HCT116 (cell line): ENCODE measurements at regions not wholly inside any gene's neighbourhood (a gene's known extent, or its start where the extent isn't known, plus 50 kb on each side); places are given as distances from the start of the nearest gene placed in this dataset.

Experiments
- ATAC-seq: fragments of 200-7000 bp; cut with Tn5 transposase; 2 replicates; pipeline ENCODE4 v1.9.1; 2020; ENCODE audit warnings: mild to moderate bottlenecking, moderate library complexity
- BruUV-seq: library from RNA; stranded (reverse); fragments of 400-500 nt; replicated peaks from 2 replicates; lab custom pipeline; 2021; lab: Mats Ljungman, UMichigan
- CTCF ChIA-PET: fragments of 300-600 bp; sonication (Branson Sonifier 250); formaldehyde crosslinking; loops from one replicate; lab custom pipeline; 2021; ENCODE audit warnings: antibody characterized with exemption; lab: Charles Lee
- POLR2A ChIA-PET: fragments of 300-600, 350-600 bp; sonication (Branson Sonifier 250); formaldehyde crosslinking; loops from one replicate; lab custom pipeline; 2021; ENCODE audit warnings: antibody characterized with exemption; lab: Charles Lee
- RAD21 ChIA-PET, 2 experiments: fragments of 300-600 bp; sonication (Branson Sonifier 250); formaldehyde crosslinking; loops; one replicate each; lab custom pipeline; 2023; ENCODE audit warnings: low total read pairs in 2 of 2; ENCODE audit not compliant: uncharacterized antibody in 2 of 2, unreplicated experiment in 2 of 2, low non-redundant PET in 1 of 2; lab: Charles Lee
- DNase-seq: peaks from one replicate; pipeline ENCODE4 v3.0.0-alpha.2; 2010; ENCODE audit warnings: low read depth, low spot score
- H2AFZ ChIP-seq: fragments of 200-600 bp; shearing (Covaris generic), sonication (generic); 2 replicates; pipeline ENCODE4 v1.6.1; 2017; ENCODE audit warnings: low read depth, mixed run types, mixed read lengths, antibody characterized with exemption, low read length; ENCODE audit not compliant: poor library complexity, severe bottlenecking
- H3K27ac ChIP-seq: 2 replicates; pipeline ENCODE4 v1.5.1; 2012; ENCODE audit warnings: low read depth, low read length
- H3K27me3 ChIP-seq: fragments of 200-600 bp; sonication (generic); 2 replicates; pipeline ENCODE4 v1.6.1; 2016; ENCODE audit warnings: mixed run types, low read length, mixed read lengths; ENCODE audit not compliant: insufficient read depth
- H3K36me3 ChIP-seq, 2 experiments: fragments of 200-500 bp in 1 of 2; fragments of 200-600 bp in 1 of 2; sonication (Bioruptor generic) in 1 of 2; sonication (generic) in 1 of 2; 2 replicates each; pipeline versions ENCODE4 v1.5.1 to v1.6.1; 2014 to 2016; ENCODE audit warnings: low read length in 2 of 2, inconsistent platforms in 1 of 2, mixed read lengths in 1 of 2, mixed run types in 1 of 2; ENCODE audit not compliant: insufficient read depth in 2 of 2, control insufficient read depth in 1 of 2
- H3K4me1 ChIP-seq, 2 experiments: fragments of 200-600 bp in 1 of 2; sonication (generic) in 1 of 2; 2 replicates each; pipeline versions ENCODE4 v1.5.1 to v1.6.1; 2012 to 2017; ENCODE audit warnings: low read length in 2 of 2, inconsistent platforms in 1 of 2, mild to moderate bottlenecking in 1 of 2, mixed read lengths in 1 of 2, mixed run types in 1 of 2, moderate library complexity in 1 of 2; ENCODE audit not compliant: insufficient read depth in 2 of 2, control insufficient read depth in 1 of 2
- H3K4me2 ChIP-seq: fragments of 200-600 bp; sonication (generic); 2 replicates; pipeline ENCODE4 v1.6.1; 2017; ENCODE audit warnings: mixed run types, low read length, mixed read lengths
- H3K4me3 ChIP-seq, 2 experiments: fragments of 200-600 bp in 1 of 2; sonication (generic) in 1 of 2; replicated peaks in 1 of 2; 2 replicates each; pipeline ENCODE4 v1.5.1; 2011 to 2016; ENCODE audit warnings: low read length in 2 of 2, control low read depth in 1 of 2, low read depth in 1 of 2, mild to moderate bottlenecking in 1 of 2, mixed read lengths in 1 of 2, mixed run types in 1 of 2
- H3K79me2 ChIP-seq: fragments of 200-600 bp; sonication (generic); 2 replicates; pipeline ENCODE4 v1.6.1; 2017; ENCODE audit warnings: mild to moderate bottlenecking, mixed run types, low read length, moderate library complexity, mixed read lengths; ENCODE audit not compliant: insufficient read depth
- H3K9ac ChIP-seq: fragments of 200-600 bp; sonication (generic); 2 replicates; pipeline ENCODE4 v1.6.1; 2016; ENCODE audit warnings: low read length, mixed read lengths
- H3K9me2 ChIP-seq: fragments of 200-600 bp; sonication (generic), shearing (Covaris generic); 2 replicates; pipeline ENCODE4 v1.6.1; 2017; ENCODE audit warnings: mixed run types, mild to moderate bottlenecking, moderate library complexity; ENCODE audit not compliant: insufficient read depth
- H3K9me3 ChIP-seq, 2 experiments: fragments of 200-500 bp in 1 of 2; fragments of 200-600 bp in 1 of 2; sonication (Bioruptor generic) in 1 of 2; sonication (generic) in 1 of 2; 2 replicates each; pipeline ENCODE4 v1.6.1; 2014 to 2017; ENCODE audit warnings: low read length in 2 of 2, mixed read lengths in 2 of 2, inconsistent platforms in 1 of 2, low read depth in 1 of 2, mild to moderate bottlenecking in 1 of 2, mixed run types in 1 of 2, moderate library complexity in 1 of 2; ENCODE audit not compliant: control insufficient read depth in 1 of 2, insufficient read depth in 1 of 2
- H4K20me1 ChIP-seq: fragments of 200-600 bp; sonication (generic), shearing (Covaris generic); 2 replicates; pipeline ENCODE4 v1.6.1; 2017; ENCODE audit warnings: mixed run types, mild to moderate bottlenecking, moderate library complexity; ENCODE audit not compliant: insufficient read depth
- CBX3 ChIP-seq: IDR thresholded peaks from 2 replicates; pipeline ENCODE4 v1.6.1; 2012; ENCODE audit warnings: low read depth
- RAD21 ChIP-seq: IDR thresholded peaks from 2 replicates; pipeline ENCODE4 v1.6.1; 2012; ENCODE audit warnings: low read depth, mild to moderate bottlenecking
- REST ChIP-seq: IDR thresholded peaks from 2 replicates; pipeline ENCODE4 v1.6.1; 2012; ENCODE audit warnings: low read depth
- SRF ChIP-seq: IDR thresholded peaks from 2 replicates; pipeline ENCODE4 v1.6.1; 2012; ENCODE audit warnings: low read depth
- YY1 ChIP-seq: IDR thresholded peaks from 2 replicates; pipeline ENCODE4 v1.6.1; 2011; ENCODE audit warnings: low read length, low read depth, moderate library complexity, mild to moderate bottlenecking; ENCODE audit not compliant: insufficient replicate concordance; ENCODE audit errors: extremely low read depth
- intact Hi-C: fragments of 100-400 bp; cut with micrococcal nuclease; formaldehyde crosslinking; loops from 2 replicates; pipeline ENCODE4 v1.10.0; 2022

GRCh38 chr15:56538901-56539545 is 74.1 kb upstream of the MNS1 start:
- Histone ChIP-seq H3K9me2 (no peaks in the 10 kb centered on the region), H3K4me1 (no peaks in the 10 kb centered on the region), H4K20me1 (no peaks in the 10 kb centered on the region), H3K4me2 (no peak overlapping the region), H3K4me3 (no peak overlapping the region), H3K27ac (no peak overlapping the region), H3K9ac (no peak overlapping the region), H3K27me3 (no peaks in the 10 kb centered on the region), H3K79me2 (no peaks in the 10 kb centered on the region), H2AFZ (no peak overlapping the region), H3K9me3 (no peaks in the 10 kb centered on the region), H3K36me3 (no peaks in the 10 kb centered on the region)
- ChIA-PET CTCF (no interaction called here), RAD21 (no interaction called here), POLR2A (no interaction called here)
- no peak for ATAC-seq
- BruUV-seq = no TSS peak
- intact Hi-C loops = no loop called here
- no peak for DNase-seq
- TF ChIP-seq CBX3 = no peak
- no peak for TF ChIP-seq REST
- no peak for TF ChIP-seq SRF
- TF ChIP-seq RAD21 = no peak

GRCh38 chr15:56537881-56538280 is 72.9 kb upstream of the MNS1 start:
- Histone ChIP-seq H3K27me3 (no peaks in the 10 kb centered on the region), H2AFZ (no peak overlapping the region), H3K9me3 (no peaks in the 10 kb centered on the region), H3K9ac (no peak overlapping the region), H4K20me1 (no peaks in the 10 kb centered on the region), H3K36me3 (no peaks in the 10 kb centered on the region), H3K79me2 (no peaks in the 10 kb centered on the region), H3K9me2 (no peaks in the 10 kb centered on the region), H3K4me3 (no peak overlapping the region), H3K27ac (no peak overlapping the region), H3K4me1 (no peaks in the 10 kb centered on the region), H3K4me2 (no peak overlapping the region)
- intact Hi-C loops = no loop called here
- DNase-seq = no peak
- TF ChIP-seq YY1 (no peak), REST (no peak)
- no TSS peak for BruUV-seq
- no peak for ATAC-seq
- ChIA-PET RAD21 (no interaction called here), CTCF (no interaction called here), POLR2A (no interaction called here)
